GM18519 (cell line): ENCODE measurements at regions not wholly inside any gene's neighbourhood (a gene's known extent, or its start where the extent isn't known, plus 50 kb on each side); places are given as distances from the start of the nearest gene placed in this dataset.

Experiments
- ATAC-seq: cut with Tn5 transposase; IDR thresholded peaks from one replicate; pipeline ENCODE4 v1.9.1; 2021; ENCODE audit warnings: mild to moderate bottlenecking, moderate library complexity; ENCODE audit not compliant: unreplicated experiment, low FRiP score

DNA sequence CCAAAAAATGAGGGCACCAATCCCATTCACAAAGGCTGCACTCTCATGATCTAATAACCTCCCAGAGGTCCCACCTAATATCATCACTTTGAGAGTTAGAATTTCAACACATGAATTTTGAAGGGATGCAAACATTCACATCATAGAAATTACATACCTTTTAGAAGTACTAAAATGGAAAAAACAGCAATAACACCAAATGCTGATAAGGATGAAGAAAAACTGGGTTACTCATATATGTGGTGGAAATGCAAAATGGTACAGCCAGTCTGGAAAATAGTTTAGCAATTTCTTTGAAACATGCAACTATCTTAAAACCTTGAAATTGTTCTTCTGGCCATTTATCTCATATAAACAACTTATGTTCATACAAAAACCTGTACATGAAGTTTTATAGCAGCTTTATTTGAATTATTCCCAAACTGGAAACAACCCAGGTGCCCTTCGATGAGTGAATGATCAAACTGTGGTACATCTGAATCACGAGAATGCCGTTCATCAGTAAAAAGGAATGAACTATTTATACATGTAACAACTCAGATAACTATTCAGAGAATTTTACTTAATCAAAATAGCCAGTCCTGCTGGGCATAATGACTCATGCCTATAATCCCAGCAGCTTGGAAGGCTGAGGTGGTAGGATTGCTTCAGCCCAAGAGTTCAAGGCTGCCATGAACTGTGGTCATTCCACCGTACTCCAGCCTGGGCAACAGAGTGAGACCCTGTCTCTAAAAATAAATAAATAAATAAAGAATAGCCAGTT lies 109.4 kb upstream of the SSTR1 start:
- no peak for ATAC-seq

DNA sequence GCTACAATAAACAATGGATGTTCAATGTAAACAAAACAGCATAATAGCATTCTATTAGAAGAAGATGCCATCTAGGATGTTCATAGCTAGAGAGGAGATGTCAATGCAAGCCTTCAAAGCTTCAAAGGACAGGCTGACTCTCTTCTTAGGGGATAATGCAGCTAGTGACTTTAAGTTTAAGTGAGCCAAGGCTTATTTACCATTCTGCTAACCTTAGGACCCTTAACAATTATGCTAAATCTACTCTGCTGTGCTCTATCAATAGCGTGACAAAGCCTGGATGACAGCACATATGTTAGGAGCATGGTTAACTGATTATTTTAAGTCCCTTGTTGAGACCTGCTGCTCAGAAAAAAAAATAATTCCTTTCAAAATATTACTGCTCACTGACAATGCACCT lies 106.0 kb upstream of the SSTR1 start:
- no peak for ATAC-seq

DNA sequence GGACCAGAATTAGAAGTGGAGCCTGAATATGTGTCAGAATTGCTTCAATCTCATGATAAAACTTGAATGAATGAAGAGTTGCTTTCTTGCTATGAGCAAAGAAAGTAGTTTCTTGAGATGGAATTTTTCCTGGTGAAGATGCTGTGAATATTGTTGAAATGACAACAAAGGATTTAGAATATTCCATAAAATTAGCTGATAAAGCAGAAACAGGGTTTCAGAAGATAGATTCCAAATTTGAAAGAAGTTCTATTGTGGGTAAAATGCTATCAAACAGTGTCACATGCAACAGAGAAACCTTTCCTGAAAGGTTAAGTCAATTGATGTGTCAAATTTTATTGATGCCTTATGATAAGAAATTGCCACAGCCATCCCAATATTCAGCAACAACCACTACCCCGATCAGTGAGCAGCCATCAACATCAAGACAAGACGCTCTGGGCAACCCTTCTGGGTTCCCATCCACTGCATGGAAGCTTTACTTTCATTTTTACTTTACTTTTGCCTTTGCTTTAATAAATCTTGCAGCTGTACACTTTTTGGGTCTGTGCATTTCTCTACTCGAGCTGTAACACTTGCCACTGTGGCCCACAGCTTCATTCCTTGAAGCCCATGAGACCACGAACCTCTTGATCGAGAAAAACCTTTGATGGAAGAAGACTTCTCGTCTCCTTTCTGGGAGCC lies 104.0 kb upstream of the SSTR1 start:
- no peak for ATAC-seq

DNA sequence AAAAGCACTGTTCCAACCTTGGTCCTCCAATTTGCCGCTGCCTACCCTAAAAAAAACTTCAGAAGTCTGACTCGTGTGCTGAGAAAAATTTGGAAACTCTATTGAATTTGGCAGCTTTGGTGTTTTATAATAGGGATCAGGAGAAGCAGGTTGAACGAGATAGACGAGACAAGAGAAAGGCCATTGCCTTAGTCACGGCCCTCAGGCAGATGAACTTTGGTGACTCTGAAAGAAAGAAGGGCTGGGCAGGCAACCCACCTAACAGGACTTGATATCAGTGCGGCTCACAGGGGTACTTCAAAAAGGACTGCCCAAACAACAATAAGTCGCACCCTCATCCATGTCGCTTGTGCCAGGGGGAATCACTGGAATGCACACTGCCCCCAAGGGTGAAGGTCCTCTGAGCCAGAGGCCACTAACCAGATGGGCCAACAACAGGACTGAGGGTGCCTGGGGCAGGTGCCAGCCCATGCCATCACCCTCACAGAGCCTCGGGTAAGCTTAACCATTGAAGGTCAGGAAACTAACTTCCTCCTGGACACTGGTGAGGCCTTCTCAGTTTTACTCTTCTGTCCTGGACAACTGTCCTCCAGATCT lies 102.5 kb upstream of the SSTR1 start:
- ATAC-seq: no peak

DNA sequence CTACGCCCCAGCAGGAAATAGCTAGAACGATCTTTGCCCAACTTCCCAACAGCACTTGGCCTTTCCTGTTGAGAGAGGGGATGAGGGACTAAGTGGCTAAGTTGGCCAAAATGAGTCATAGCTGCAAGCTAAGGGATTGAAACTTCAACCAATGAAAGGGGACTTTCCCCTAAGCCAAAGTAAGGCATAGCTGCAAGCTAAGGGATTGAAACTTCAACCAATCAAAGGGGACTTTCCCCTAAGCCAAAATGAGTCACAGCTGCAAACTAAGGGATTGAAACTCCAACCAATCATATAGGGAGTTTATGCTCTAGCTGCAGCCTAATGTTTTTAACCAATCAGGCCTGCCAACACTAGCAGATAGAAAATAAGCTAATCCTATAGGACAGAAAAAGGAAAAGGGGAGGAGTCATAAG lies 100.5 kb upstream of the SSTR1 start:
- ATAC-seq: no peak

DNA sequence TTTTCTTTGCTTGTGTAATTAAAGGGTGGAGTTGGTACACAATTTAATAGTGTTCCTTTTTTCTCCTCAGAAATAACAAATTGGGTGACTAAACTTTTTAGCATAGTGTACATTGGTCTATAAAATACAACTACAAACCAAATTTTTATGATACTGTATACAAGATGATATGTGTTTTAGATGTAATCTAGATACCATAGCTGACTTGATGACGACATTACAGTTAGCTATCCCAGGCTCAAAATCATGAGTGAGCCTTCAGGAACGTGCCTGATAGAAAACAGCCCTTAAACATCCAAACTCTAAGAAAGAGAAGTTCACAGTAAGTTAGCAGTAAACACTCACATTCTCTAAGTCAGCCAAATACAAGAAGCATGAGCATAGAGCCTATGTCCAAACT lies 99.0 kb upstream of the SSTR1 start:
- no peak for ATAC-seq

DNA sequence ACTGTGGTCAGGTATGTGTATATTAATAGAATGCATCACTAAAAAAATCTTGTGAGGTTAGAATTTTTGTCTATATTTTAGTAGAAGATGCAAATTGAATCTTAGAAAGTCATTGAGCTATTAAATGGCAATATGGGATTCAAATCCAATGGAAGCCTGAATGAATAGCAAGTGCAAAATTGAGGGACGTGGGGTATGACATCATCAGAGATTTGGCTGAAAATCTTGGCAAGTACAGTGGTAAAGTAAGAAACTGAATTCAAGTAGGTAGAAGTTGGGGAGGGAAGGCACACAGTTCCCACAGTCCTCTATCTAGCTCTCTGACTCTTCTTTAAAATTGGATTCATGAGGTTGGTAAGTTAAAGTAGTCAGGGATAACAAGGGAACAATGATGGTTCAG lies 97.4 kb upstream of the SSTR1 start:
- no peak for ATAC-seq

DNA sequence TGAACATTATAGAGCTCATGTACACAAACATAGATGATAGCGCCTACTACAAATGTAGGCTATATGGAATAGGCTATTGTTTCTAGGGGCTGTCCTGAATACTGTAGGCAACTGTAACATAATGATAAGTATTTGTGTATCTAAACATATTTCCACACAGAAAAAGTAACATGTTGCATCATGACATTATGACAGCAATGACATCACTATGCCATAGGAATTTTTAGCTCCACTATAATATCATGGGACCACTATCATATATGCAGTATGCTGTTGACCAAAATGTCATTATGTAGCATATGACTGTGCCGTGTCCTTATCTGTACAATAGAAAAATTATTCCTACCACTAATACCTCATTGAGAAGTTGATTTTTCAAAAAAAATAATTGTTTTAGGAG lies 96.7 kb upstream of the SSTR1 start:
- no peak for ATAC-seq

DNA sequence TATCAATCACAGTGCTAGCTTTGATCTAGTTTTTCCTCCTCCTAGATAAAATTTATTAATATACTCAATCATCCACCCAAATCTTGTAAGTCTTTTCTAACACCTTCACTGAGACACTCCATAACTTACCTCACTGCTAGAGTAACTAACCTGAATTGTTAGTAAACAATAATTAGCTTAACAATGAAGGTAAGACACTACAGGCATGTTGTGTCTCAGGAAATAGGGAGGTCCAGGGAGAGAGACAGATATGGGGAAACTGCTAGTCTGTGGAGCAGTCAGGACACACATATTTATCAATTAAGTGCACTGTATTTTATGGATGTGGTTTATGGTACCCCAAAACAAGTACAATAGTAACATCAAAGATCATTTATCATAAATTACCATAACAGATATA lies 94.2 kb upstream of the SSTR1 start:
- ATAC-seq: no peak

DNA sequence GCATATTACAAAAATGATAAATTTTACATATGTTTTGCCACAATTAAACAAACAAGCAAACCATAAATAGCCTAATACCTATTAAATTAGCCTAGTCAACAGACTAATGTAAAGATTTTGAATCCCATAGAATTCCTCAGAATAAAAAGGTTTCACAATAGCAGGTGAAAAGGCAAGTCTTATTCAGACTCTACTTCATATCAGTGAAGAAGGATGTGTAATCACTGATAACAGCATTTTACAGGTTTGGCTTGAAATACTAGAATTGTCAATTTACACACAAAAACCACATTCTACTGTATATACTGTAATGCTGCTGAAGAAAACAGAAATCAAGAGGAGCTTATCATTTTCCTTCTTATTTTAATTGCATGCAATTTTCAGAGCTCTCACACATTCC lies 90.8 kb upstream of the SSTR1 start:
- no peak for ATAC-seq

DNA sequence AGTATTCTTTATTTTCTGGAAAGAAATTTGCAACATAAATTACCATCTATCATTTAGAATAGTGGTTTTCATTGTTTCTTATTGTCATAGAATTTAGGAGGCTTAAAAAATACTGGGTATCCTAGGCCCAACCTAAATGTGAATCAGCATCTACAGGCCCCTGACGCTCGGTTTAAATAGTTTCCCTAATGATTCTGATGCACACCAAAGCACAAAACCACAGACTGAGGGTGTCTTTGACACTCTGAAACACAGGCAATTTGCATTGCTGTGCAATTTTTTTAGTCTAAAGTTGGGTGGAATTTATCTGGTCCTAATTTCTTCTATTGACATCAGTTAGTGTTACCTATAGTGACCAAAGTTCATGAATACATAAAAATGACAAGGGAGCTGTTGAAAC lies 87.6 kb upstream of the SSTR1 start:
- no peak for ATAC-seq

DNA sequence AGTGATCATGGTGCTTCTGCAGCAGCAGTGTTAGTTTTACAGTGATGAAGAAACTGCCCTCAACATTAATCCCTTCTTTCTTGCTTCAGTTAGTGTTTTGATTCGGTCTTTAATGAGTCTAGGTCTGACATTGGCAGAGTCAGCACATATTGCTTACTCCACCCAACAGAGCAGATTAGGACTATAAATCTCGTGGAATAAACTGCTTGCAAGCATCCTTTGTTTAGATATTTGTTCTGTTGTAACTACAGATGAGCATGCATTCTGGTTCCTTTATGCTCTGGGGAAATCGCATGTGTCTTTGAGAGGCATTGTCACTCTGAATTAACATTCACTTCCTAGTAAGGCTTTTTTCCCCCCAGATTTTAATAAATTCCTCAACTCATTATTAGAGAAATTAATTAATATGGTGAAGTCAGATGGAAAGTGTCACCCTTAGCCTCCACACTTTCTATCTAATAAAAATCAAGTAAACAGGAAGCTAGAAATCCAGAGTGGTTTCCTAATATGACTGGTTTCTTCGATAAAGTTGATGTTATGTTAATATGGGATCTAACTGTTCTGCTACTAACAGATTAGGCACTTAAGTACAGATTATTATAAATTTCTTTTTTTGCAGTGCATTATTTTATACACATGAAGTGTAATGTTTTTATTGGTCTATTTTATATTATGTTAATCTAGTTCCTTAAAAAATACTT lies 86.2 kb upstream of the SSTR1 start:
- no peak for ATAC-seq

DNA sequence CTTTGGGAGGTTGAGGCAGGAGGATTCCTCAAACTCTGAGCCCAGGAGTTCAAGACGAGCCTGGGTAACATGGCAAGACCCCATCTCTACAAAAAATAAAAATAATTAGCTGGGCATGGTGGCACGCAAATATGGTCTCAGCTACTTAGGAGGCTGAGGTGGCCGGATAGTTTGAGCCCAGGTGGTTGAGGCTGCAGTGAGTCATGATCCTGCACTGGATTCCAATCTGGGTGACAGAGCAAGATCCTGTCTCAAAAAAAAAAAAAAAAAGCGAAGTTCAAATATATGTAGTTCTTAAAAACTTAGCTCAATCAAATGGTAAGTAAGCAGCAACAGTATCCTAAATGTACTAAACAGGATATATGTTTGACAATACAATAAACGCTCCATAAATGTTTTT lies 85.5 kb upstream of the SSTR1 start:
- ATAC-seq: no peak

DNA sequence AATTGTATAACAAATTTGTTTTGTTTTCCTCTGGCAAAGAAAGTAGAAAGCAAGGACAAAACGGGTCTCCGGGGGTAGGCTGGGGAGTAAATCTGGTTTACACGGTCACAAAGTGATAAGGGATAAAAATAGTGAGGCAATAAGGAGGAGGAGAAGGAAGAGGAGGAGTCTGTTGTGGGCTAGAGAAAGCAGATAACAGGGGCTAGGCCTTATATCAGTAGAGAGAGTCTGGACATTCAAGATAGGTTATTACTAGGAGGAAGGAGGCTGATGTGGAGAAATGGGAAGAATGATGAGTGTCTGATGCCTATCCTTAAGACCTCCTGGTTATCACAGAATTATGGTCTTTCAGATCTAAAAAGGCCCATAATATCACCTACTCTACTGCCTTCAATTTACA lies 83.2 kb upstream of the SSTR1 start:
- no peak for ATAC-seq

DNA sequence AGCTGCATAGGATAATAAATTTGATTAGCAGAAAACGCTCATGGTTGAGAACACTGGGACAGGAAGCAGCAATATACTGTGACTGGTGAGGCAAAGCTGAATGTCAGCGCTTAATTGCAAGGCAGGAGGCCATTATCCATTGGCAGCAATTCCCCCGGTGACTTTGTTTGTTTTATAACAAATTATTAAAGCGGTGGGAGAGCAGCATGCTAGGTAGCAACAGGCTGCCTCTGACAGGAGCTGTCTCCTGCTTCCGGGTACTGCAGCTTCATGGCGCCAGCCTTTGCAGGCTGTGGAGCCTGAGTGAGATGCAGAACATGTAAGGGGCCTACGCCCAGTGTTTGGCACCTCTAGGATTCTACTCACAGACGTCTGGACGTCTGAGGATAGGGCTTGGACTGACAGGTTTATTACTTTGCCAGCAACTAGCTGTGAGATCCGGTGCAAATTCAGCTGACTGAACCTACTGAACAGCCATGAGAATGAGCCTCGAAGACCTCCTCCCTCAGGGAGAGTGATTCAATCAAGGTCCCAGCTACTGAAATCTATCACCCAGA lies 82.1 kb upstream of the SSTR1 start:
- no peak for ATAC-seq

DNA sequence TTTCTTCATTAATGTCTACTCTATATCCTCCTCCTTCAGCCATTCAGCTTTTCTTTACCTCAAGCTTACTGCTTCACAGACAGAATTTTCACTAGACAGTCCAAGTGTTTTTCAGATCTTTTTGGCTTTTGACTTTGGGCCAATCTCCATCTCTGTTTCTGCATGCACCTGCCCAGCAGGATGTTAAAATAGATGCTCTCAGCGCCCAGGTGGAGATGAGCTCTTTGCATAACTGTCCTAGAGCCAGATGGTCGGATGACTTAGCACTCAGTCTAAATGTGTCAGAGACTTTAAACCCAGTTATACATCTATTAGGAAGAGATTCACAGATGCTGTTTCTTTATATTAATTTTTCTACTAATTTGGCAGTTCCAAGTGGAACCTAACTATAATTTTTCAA lies 80.3 kb upstream of the SSTR1 start:
- ATAC-seq: no peak

DNA sequence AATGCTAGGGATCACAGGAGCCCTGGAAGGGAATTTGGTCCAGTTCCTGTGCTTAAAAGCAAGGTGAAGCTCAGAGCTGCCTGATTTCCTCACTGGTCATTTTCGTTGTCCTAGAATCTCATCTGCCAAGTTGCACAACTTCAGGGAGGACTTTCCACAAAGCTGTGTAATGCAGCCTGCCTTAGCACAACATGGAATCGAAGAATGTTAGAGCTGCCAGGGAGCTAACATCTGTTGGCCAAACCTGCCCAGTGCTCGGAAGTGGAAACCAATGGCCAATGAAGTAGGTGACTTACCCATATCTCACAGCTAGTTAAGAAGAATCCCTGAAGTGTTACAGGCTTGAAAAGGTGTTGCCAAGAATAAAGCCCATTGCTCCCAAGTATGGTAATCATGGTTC lies 79.9 kb upstream of the SSTR1 start:
- ATAC-seq: no peak

DNA sequence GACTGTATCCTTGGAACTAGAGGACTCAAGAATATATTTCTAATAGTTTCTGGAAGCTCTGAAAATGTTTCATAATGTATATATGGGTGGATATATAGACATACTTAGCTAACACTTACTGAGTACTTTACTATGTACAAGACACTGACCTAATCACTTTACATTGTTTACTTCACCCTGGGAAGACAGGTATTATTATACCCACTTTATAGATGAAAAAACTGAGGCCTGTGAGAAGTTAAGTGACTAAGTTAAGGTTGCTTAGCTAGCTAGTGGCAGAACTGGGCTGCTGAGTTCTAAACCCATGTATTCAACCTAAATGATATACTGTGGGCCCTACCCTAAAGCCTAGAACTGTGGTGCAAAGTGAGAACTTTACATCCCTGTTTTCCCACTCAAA lies 79.1 kb upstream of the SSTR1 start:
- no peak for ATAC-seq

DNA sequence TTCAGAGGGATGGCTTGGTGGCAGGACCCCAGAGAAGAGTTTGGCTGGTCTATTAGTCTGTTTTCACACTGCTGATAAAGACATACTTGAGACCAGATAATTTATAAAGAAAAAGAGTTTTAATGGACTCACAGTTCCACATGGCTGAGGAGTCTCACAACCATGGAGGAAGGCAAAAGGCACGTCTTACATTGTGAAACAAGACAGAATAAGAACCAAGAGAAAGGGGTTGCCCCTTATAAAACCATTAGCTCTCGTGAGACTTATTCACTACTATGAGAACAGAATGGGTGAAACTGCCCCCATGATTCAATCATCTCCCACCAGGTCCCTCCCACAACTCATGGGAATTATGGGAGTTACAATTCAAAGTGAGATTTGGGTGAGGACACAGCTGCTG lies 78.5 kb upstream of the SSTR1 start:
- no peak for ATAC-seq

DNA sequence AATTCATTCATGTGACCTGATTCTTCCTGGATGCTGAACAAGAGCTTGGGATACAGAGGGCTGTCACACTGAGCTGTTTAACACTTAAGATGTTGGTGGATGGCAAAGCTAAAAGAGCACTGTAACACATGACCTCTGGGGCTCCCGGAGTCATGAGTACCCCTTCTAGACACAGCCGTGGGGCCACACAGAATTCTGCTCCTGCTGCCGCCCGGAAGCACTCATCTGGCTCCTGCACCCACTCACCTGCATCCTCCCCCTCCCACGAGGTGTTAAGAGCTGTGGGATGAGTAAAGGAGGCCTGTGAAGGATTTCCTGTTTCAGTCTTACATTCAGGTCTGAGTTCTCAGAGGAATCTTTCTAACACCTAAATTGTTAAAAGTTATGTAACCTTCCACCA lies 78.0 kb upstream of the SSTR1 start:
- ATAC-seq: no peak

DNA sequence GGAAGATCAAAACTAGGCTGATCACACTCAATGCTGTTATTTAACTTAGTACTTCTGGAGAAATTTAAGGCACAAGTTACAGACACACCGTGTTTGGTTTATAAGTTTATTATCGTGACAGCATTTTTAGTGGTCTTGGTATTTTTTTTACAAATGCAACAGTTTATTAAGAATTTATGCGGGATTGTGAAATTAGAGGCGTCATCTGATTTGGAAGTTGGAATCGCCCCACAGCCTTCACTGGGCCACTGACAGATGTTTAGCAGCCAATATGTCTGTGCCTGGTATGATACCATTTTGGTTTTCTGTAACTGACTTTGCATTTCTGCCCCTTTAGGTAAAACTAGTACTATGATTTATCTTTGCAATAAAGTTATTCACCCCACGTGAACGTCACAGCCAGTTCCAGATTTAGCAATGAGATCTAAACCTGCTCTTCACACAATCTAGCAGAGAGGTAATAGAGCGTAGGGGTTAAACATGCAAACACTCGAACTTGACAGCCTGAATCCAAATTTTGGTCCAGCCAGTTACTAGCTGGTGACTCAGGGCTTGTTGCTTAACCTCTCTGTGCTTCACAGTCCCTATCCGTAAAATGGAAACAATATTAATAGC lies 73.2 kb upstream of the SSTR1 start:
- no peak for ATAC-seq
